MM.1S (cell line): ENCODE measurements at regions not wholly inside any gene's neighbourhood (a gene's known extent, or its start where the extent isn't known, plus 50 kb on each side); places are given as distances from the start of the nearest gene placed in this dataset.

Experiments used
- DNase-seq: peaks from one replicate; pipeline ENCODE4 v3.0.0-alpha.2; 2015
- H2AFZ ChIP-seq: fragments of 300-600 bp; sonication (generic); 2 replicates; pipeline ENCODE4 v1.6.0; 2016; ENCODE audit warnings: antibody characterized with exemption, low read length
- H3F3A ChIP-seq: fragments of 300-600 bp; sonication (generic); 2 replicates; pipeline ENCODE4 v1.6.1; 2016; ENCODE audit warnings: mild to moderate bottlenecking, antibody characterized with exemption, low read length, moderate library complexity, mixed read lengths; ENCODE audit not compliant: insufficient read depth
- H3K27ac ChIP-seq: fragments of 300-600 bp; sonication (generic); 2 replicates; pipeline ENCODE4 v1.5.1; 2016; ENCODE audit warnings: mild to moderate bottlenecking, low read length
- H3K27me3 ChIP-seq: fragments of 300-600 bp; sonication (generic); replicated peaks from 2 replicates; pipeline ENCODE4 v1.6.0; 2016; ENCODE audit warnings: low read length; ENCODE audit not compliant: insufficient read depth
- H3K36me3 ChIP-seq: fragments of 300-600 bp; sonication (generic); replicated peaks from 2 replicates; pipeline ENCODE4 v1.6.1; 2016; ENCODE audit warnings: mild to moderate bottlenecking, low read length, mixed read lengths; ENCODE audit not compliant: insufficient read depth
- H3K4me1 ChIP-seq: fragments of 300-600 bp; sonication (generic); 2 replicates; pipeline ENCODE4 v1.6.1; 2016; ENCODE audit warnings: low read length, mixed read lengths
- H3K4me2 ChIP-seq: fragments of 300-600 bp; sonication (generic); 2 replicates; pipeline ENCODE4 v1.6.0; 2016; ENCODE audit warnings: low read depth, low read length
- H3K4me3 ChIP-seq: fragments of 300-600 bp; sonication (generic); 2 replicates; pipeline ENCODE4 v1.5.1; 2016; ENCODE audit warnings: low read length, mixed read lengths
- H3K79me2 ChIP-seq: fragments of 300-600 bp; sonication (generic); 2 replicates; pipeline ENCODE4 v1.6.1; 2016; ENCODE audit warnings: mixed run types, low read length, mixed read lengths
- H3K9ac ChIP-seq: fragments of 300-600 bp; sonication (generic); 2 replicates; pipeline ENCODE4 v1.6.1; 2016; ENCODE audit warnings: low read length, mixed read lengths
- H3K9me2 ChIP-seq: fragments of 300-600 bp; sonication (generic); replicated peaks from 2 replicates; pipeline ENCODE4 v1.6.1; 2016; ENCODE audit warnings: mild to moderate bottlenecking, low read length, mixed read lengths; ENCODE audit not compliant: insufficient read depth
- H3K9me3 ChIP-seq: fragments of 300-600 bp; sonication (generic); replicated peaks from 2 replicates; pipeline ENCODE4 v1.6.1; 2016; ENCODE audit warnings: mild to moderate bottlenecking, low read length, mixed read lengths; ENCODE audit not compliant: insufficient read depth
- H4K20me1 ChIP-seq: fragments of 300-600 bp; sonication (generic); 2 replicates; pipeline ENCODE4 v1.6.1; 2016; ENCODE audit warnings: mild to moderate bottlenecking, low read length, moderate library complexity, mixed read lengths; ENCODE audit not compliant: insufficient read depth
- EZH2 ChIP-seq: fragments of 300-600 bp; sonication (generic); optimal IDR thresholded peaks from 2 replicates; pipeline ENCODE3; 2017; ENCODE audit warnings: low read depth, mild to moderate bottlenecking, antibody characterized with exemption, low read length, mixed read lengths
- EZH2phosphoT487 ChIP-seq: fragments of 300-600 bp; sonication (generic); IDR thresholded peaks from 2 replicates; pipeline ENCODE4 v1.6.1; 2018; ENCODE audit warnings: antibody characterized with exemption, low read length
- TF ChIP-seq, protein P1 (sequence below): fragments of 300-600 bp; sonication (generic); IDR thresholded peaks from 2 replicates; pipeline ENCODE4 v1.5.1; 2016; ENCODE audit warnings: antibody characterized with exemption, low read length, mixed read lengths

- peak; percentile 41 for DNase-seq
- Histone ChIP-seq H3K79me2 (no peaks in the 10 kb centered on the region), H3F3A (no peaks in the 10 kb centered on the region), H3K27ac (no peak overlapping the region), H3K36me3 (no peaks in the 10 kb centered on the region), H3K9me2 (no peaks in the 10 kb centered on the region), H4K20me1 (no peaks in the 10 kb centered on the region), H3K4me2 (no peak overlapping the region), H3K9me3 (no peaks in the 10 kb centered on the region), H3K4me1 (no peaks in the 10 kb centered on the region), H3K4me3 (no peak overlapping the region), H2AFZ (no peak overlapping the region), H3K9ac (no peak overlapping the region), H3K27me3 (no peaks in the 10 kb centered on the region)
- TF ChIP-seq, protein P1, sequence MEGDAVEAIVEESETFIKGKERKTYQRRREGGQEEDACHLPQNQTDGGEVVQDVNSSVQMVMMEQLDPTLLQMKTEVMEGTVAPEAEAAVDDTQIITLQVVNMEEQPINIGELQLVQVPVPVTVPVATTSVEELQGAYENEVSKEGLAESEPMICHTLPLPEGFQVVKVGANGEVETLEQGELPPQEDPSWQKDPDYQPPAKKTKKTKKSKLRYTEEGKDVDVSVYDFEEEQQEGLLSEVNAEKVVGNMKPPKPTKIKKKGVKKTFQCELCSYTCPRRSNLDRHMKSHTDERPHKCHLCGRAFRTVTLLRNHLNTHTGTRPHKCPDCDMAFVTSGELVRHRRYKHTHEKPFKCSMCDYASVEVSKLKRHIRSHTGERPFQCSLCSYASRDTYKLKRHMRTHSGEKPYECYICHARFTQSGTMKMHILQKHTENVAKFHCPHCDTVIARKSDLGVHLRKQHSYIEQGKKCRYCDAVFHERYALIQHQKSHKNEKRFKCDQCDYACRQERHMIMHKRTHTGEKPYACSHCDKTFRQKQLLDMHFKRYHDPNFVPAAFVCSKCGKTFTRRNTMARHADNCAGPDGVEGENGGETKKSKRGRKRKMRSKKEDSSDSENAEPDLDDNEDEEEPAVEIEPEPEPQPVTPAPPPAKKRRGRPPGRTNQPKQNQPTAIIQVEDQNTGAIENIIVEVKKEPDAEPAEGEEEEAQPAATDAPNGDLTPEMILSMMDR, result peak; percentile 32
- no peak for TF ChIP-seq EZH2
Observed at GRCh38 chr20:24303393-24304170, 165.8 kb upstream of the SYNDIG1 start.

DNA sequence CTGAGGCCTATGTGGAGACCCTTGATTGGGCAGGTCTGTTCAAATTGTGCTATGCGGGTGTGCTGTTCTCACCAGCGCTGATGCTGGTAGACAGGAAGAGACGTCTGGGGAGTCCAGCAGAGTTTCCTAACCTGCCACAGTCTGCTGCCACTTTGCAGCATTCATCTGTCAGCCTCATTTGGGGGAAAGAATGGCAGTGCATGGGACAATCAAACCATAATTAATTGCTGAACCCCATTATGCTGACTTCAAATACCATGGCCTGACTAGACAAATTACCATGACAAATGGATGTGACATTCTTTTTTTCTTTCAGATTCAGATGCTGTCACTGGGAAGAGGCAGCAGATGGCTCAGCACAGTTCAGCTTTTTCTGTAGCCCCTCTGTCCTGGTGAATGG lies 171.4 kb upstream of the SYNDIG1 start:
- H4K20me1 ChIP-seq, result no peaks in the 10 kb centered on the region
- no peaks in the 10 kb centered on the region for H3K27me3 ChIP-seq
- no peak overlapping the region for H2AFZ ChIP-seq
- no peak overlapping the region for H3K9ac ChIP-seq
- no peaks in the 10 kb centered on the region for H3K79me2 ChIP-seq
- no peak overlapping the region for H3K4me2 ChIP-seq
- no peaks in the 10 kb centered on the region for H3F3A ChIP-seq
- H3K36me3 ChIP-seq, result no peaks in the 10 kb centered on the region
- no peak overlapping the region for H3K27ac ChIP-seq
- DNase-seq, result no peak
- H3K9me2 ChIP-seq, result no peaks in the 10 kb centered on the region
- H3K4me1 ChIP-seq, result no peaks in the 10 kb centered on the region
- H3K4me3 ChIP-seq, result no peak overlapping the region
- no peak for TF ChIP-seq EZH2
- TF ChIP-seq, protein P1, result no peak
- no peak for TF ChIP-seq EZH2phosphoT487
- H3K9me3 ChIP-seq, result no peaks in the 10 kb centered on the region

DNA sequence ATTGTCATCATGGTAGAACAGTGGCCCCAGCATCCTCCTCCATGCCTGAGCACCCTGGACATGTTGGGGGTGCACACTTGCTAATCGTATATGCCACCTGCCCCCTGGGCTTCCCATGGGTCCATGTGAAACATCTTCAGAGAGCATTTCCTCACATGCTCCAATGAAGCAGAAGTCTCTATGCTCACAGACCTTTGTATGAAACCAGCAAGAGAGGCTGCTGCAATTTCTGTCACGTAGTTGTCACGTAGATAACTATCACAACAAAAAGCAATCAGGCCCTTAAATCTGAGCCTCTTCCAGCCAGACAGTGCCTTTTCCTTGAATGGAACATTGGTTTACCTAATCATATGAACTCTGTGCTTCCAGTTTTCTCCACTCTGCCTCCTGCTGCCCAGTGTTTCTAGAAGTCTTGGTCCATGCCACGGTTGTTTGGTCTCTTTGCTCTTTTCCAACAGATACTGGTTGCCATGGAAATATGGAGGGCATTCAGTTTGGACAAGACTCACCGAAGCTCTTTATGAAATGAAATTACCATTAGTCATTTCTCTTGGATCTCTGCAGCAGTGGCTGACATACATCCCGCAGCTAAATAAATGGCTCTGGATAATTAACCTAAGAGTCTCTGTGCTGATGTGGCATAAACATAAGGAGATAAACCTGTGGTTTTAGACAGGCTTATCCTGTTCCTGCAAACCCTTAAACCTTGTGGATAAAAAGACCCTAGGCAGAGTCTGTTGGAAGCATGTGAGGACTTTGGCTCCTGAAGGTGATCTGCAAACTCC lies 172.8 kb upstream of the SYNDIG1 start:
- no peaks in the 10 kb centered on the region for H3K4me1 ChIP-seq
- no peak overlapping the region for H3K4me3 ChIP-seq
- H3K36me3 ChIP-seq, result no peaks in the 10 kb centered on the region
- no peaks in the 10 kb centered on the region for H3K9me2 ChIP-seq
- H3K79me2 ChIP-seq, result no peaks in the 10 kb centered on the region
- no peaks in the 10 kb centered on the region for H4K20me1 ChIP-seq
- H3K9ac ChIP-seq, result no peak overlapping the region
- no peak overlapping the region for H3K4me2 ChIP-seq
- no peak for DNase-seq
- H3K9me3 ChIP-seq, result no peaks in the 10 kb centered on the region
- H2AFZ ChIP-seq, result no peak overlapping the region
- no peaks in the 10 kb centered on the region for H3K27me3 ChIP-seq
- H3K27ac ChIP-seq, result no peak overlapping the region
- TF ChIP-seq EZH2 (no peak), EZH2phosphoT487 (no peak)
- TF ChIP-seq, protein P1, result no peak
- no peaks in the 10 kb centered on the region for H3F3A ChIP-seq
